ENCODE measurements at regions not wholly inside any gene's neighbourhood (a gene's known extent, or its start where the extent isn't known, plus 50 kb on each side); places are given as distances from the start of the nearest gene placed in this dataset.

GRCh38 chr2:234874347-234875046, 77.3 kb upstream of the SH3BP4 start:
- TF ChIP-seq CTCF (IDR thresholded peaks at IDR 0.05; ENCODE audit: poor library complexity, severe bottlenecking) (no peak), REST (IDR thresholded peaks at IDR 0.05; ENCODE audit: borderline replicate concordance) (no peak), EP300 (conservative IDR thresholded peaks at IDR 0.05; ENCODE audit: poor library complexity, severe bottlenecking) (no peak), POLR2AphosphoS5 (IDR thresholded peaks at IDR 0.05) (no peak)
